GM18858 (cell line): ENCODE measurements at regions not wholly inside any gene's neighbourhood (a gene's known extent, or its start where the extent isn't known, plus 50 kb on each side); places are given as distances from the start of the nearest gene placed in this dataset.

Experiments
- ATAC-seq: cut with Tn5 transposase; IDR thresholded peaks from one replicate; pipeline ENCODE4 v1.9.1; 2021; ENCODE audit not compliant: unreplicated experiment

GRCh38 chr10:62887642-62888041 lies 71.5 kb upstream of the EGR2 start:
- ATAC-seq: no peak

DNA sequence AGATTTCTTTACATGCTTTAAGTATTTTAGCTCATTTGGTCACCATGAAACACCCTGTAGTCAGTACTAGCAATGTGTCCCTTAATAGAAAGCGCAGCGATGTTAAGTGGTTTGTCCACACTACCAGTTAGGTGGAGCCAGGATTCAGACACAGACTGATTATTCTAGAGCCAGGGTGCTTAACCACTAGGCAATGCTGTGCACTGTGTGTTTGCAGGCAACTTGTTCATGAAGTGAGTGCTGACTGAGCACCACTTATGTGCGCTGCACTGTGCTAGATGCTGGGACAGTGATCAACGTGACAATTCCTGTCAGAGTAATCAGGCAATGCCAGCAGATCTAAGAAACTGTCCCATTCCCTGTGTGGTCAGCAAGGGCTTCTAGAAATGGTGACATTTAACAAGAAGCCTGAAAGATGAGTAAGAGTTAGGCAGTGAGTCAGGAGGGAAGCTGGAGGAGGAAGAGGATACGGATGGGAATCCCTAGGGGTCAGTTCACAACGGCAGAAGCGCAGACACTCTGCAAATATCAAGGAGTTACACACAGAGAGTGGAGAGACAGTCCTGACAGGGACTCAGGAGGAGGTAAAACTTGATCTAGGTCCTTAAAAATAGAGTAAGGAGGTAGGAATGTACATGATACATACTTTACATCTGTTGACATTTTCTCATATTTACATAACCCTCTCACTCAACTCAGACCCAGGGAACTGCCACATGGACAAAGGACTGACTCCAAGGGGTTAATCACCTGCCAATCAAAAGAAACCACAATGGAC lies 69.7 kb upstream of the EGR2 start:
- no peak for ATAC-seq

GRCh38 chr10:62880162-62880561 lies 64.0 kb upstream of the EGR2 start:
- no peak for ATAC-seq

GRCh38 chr10:62873866-62874265 lies 57.7 kb upstream of the EGR2 start:
- no peak for ATAC-seq

- peak; percentile 98 for ATAC-seq
Observed at GRCh38 chr10:62870866-62871265, 54.7 kb upstream of the EGR2 start.

GRCh38 chr10:62869958-62870357 lies 53.8 kb upstream of the EGR2 start:
- ATAC-seq: no peak

- ATAC-seq: no peak
Observed at GRCh38 chr10:62866941-62867340, 50.8 kb upstream of the EGR2 start.

DNA sequence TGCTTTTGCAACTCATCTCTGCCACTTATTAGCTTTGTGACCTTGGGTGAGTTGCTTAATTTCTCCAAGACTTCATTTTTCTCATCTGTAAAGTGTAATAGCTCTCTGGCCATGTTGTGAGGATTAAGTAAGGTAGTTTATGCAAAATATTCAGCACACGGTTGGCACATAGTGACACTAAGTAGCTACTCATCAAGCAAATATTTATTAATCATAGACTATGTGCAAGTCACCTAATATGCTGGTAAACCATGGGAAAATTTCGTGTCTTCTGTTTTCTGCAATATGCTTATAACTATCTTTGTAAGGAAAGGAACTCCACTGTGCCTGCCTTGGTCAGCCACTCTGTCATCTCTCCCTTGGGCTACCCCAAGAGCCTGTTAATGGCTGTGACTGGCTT lies 50.3 kb upstream of the EGR2 start:
- no peak for ATAC-seq
